GM12874 (cell line): ENCODE measurements at regions not wholly inside any gene's neighbourhood (a gene's known extent, or its start where the extent isn't known, plus 50 kb on each side); places are given as distances from the start of the nearest gene placed in this dataset.

Experiments used
- CTCF ChIP-seq: IDR thresholded peaks from 2 replicates; pipeline ENCODE4 v1.5.1; 2011; ENCODE audit warnings: low read depth, mild to moderate bottlenecking, control low read depth, low read length, moderate library complexity; ENCODE audit not compliant: insufficient read depth

- no peak for TF ChIP-seq CTCF
Measured at GRCh38 chr2:222115296-222115695, 183.5 kb downstream of the PAX3 start.

GRCh38 chr2:222108957-222109585 is 189.7 kb downstream of the PAX3 start:
- TF ChIP-seq CTCF, result no peak

GRCh38 chr2:222108497-222108896 is 190.3 kb downstream of the PAX3 start:
- TF ChIP-seq CTCF, result no peak

- no peak for TF ChIP-seq CTCF
Measured at GRCh38 chr2:222105046-222105445, 193.8 kb downstream of the PAX3 start.

- no peak for TF ChIP-seq CTCF
Measured at GRCh38 chr2:222102575-222103349, 196.0 kb downstream of the PAX3 start.

GRCh38 chr2:222100704-222101699 is 197.8 kb downstream of the PAX3 start:
- TF ChIP-seq CTCF, result no peak

- TF ChIP-seq CTCF, result no peak
Measured at GRCh38 chr2:222088561-222088960, 210.2 kb downstream of the PAX3 start.
